NCI-H1417 treated with DMSO at 0.1 percent for 48 hours (cell line): ENCODE measurements at regions not wholly inside any gene's neighbourhood (a gene's known extent, or its start where the extent isn't known, plus 50 kb on each side); places are given as distances from the start of the nearest gene placed in this dataset.
"Not testable (repeated sequence)": the region's sequence is repeated elsewhere in the genome, so short reads cannot be mapped to it uniquely, and the experiment has no call there.

Experiments used
- DNase-seq: peaks from one replicate; lab custom pipeline; 2025; lab: John Stamatoyannopoulos, UW

DNA sequence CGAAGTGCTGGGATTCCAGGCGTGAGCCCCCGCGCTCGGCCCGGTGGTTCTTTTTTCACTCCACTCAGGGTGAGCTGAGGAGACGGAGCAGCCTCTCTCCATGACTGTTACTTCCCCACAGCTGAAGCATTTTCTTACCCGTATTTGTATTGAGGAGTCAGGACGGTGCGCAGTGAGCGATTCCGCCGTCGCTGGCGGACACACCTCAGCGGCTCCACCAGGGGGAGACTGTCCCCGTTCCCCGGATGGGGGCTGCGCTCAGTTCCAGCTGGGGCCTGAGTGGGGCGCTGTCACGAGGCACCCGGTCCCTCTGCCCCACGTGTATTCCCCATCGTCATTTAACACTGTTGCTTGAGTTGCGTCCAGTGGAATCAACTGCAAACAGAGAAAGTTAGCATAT lies 844.0 kb upstream of the FRG1 start:
- DNase-seq: no peak

DNA sequence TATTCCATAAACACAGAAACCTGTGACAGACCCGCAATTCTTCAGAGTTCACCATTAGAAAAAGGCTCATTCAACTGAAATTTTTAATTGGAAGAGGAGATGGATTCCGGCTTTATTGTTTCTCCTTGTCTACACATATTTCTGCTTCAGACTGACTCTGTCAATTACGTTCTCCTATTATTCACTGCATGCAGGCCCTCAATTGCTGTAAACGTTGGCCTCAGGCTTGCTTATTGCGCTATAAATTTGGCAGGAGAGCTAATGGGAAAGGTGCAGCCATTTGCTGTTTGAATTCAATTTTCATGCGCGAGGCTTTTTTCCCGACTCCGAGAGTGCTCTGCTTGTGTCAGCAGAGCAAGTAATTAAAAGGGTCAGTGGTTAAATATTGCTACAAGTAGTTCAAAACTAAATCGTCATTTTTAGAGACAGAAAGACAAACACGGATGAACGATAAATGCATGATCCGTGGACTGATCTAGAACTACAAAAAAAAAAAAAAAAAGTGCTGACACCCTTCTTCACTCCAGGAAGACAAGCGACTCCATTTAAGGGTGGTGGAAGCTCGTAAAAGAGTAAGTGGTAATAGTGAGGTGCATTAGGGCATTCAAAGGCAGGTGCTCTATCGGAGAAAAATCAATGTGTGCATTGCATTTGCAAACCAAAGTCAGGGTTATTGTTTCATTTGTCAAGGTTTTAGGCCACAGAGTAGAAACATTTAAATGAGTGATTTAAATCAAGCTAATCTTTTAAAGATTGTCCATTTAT lies 841.6 kb upstream of the FRG1 start:
- no peak for DNase-seq

DNA sequence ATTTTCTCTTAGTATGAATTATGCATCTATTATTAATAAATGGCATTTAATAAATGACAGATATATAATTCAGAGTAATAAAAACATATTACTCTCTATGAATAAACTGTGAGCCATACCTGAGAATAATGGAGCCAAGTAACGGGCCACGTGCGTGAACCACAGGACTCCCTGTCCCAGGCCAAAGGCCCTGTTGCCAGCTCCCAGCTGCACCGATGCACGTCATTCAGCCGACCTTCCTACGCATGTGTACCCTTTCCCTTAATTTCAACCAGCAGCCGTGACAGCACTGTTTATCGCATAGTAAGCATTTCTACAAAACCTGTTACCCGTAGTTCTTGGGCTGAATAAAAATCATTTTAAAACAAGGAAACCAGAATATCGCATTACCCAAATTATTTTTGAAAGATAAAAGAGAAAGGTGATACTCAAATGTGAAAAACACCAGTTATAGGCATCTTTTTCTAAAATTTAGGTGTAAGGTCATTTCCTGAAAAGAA lies 827.2 kb upstream of the FRG1 start:
- no peak for DNase-seq

DNA sequence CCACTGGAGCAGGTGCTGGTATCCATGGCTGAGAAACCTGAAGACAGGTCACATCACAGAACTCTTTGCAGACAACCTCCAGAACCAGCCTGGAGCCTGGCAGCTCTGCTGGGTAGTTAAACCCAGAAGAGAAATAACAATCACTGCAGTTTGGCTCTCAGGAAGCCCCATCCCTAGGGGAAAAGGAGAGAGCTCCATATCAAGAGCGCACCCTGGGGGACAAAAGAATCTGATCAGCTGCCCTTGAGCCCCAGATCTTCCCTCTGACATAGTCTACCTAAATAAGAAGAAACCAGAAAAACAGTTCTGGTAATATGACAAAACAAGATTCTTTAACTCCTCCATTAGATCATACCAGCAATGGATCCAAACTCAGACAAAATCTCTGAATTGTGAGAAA lies 823.2 kb upstream of the FRG1 start:
- DNase-seq: no peak

DNA sequence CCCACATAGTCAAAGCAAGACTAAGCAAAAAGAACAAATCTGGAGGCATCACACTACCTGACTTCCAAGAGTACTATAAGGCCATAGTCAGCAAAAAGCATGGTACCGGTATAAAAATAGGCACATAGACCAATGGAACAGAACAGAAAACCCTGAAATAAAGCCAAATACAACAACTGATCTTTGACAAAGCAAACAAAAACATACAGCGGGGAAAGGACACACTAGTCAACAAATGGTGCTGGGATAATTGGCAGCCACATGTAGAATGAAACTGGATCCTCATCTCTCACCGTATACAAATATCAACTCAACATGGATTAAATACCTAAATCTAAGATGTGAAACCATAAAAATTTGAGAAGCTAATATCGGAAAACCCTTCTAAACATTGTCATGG lies 819.3 kb upstream of the FRG1 start:
- no peak for DNase-seq

DNA sequence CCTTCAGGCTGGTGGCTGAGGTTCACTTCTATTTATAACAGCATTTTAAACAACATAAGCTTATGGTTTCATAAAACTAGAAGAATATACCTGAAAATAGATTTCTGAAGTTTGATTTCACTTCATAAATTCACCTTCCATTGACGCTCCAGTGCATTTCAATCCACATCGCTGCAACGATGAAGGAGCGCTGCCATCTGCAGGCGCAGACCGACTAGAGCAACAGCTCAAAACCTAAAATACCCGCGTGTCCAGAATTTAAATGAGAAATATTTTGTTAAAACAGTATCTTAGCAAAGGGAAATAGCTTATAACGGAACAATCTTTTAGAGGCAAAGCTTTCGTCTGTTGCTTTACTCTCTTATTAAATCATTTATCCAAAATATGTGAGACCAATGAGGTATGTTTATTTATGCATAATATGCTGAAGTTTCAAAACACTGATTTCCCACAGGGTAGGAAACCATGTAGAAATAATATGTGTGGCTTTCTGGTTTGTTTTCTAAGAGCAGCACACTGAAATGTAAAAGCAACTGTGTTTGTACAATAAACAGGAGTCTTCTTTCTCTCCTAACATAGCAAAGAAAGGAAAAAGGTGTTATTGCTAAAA lies 816.4 kb upstream of the FRG1 start:
- DNase-seq: no peak

DNA sequence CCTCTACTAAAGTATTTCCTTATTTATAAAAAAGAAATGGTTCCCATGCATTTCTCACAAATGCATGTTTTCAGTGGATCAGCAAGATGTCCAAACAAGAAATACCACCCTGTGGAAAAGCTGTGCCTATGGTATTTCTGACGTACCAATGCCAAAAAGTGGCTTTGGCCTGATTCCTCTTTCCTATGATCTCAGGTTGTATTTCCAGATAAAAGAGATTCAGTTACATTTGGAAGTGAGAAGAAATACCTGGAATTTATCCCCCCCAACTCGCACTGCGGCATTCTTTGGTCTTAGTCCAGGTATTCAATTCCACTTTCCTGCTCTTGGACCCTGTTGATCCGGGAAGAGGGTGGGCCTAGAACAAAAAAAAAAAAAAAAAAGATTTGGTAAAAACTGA lies 815.9 kb upstream of the FRG1 start:
- DNase-seq: no peak

DNA sequence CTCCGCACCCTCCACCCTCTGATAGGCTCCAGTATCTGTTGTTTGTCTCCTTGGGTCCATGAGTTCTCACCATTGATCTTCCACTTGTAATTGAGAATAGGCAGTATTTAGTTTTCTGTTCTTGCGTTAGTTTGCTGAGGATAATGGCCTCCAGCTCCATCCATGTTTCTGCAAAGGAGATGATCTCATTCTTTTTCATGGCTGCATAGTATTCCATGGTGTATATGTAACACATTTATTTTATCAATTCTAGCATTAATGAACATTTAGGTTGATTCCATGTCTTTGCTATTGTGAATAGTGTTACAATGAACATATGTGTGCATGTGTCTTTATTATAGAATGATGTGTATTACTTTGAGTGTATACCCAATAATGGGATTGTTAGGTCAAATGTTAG lies 814.6 kb upstream of the FRG1 start:
- DNase-seq: no peak

DNA sequence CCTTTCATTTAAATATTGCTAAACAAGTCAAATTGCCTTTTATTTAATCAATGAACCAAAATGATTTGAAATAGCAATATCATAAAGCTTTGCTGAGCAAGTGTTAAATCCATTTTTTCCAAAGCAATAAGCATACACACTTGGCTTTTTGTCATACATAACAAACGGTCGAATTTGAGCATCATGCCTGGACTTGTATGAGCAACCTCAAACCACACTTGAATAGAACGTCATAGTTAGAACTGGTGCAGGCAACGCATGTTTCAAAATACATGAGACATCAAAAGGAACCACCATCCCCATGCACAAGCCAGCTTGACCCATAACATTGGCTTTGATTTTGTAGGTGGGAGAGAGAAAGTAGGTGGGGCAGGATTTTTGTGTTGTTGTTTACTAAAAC lies 812.3 kb upstream of the FRG1 start:
- no peak for DNase-seq

DNA sequence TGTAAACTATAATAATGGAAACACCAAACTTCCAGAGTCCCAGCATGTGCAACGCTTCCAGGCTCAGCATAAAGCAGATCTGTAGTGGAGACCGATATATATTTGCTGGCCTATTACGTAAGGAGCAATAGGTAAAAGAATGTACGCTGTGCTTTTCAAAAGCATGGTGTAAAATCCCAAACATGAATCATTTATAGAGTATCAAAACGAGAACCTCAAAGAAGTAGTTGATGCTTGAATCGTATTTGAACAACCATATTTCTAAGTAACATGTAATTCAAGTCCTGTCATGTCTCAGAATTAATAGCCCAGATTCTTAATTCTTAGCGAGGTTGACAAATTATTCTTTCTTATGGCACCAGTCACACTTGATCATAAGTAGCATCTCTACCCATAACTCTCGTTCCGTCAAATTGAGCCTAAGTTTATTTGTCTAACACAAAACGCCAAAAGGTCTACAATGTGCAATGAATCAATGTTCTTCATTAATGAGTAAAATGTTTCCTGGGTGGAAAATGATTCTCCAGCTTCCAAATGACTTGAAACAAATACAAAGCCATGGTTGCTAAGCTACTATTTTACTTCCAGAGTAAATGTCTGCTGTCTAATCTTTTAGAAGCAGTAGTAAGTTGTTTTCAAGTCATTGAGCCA lies 811.5 kb upstream of the FRG1 start:
- DNase-seq: no peak

DNA sequence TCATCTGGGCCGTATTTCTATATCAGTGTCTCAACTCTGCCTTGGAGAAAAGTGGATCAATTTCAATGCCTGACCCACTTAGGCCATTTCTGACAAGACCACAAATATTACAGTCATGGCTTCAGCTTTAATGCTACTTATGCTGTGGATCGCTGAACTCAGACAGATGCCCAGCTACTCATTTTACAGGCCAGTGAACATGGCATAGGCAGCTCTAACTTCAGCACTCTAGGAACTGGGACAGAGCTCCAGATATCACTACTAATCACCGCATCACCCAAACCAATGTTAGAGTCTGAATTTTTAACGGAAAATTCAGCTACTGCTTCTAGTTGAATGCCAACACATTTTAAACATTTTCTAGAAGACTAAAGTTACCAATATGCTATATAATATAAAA lies 809.6 kb upstream of the FRG1 start:
- DNase-seq: no peak

DNA sequence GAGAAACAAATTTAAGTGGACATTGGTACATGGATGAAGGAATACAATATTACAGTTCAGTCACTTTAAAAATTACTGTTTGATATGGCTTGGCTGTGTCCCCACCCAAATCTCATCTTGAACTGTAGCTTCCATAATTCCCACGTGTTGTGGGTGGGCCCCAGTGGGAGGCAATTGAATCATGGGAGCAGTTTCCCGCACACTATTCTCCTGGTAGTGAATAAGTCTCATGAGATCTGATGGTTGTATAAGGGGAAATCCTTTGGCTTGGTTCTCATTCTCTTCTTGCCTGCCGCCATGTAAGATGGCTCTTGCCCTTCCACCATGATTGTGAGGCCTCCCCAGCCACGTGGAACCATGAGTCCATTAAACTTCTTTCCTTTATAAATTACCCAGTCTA lies 804.2 kb upstream of the FRG1 start:
- DNase-seq: no peak

DNA sequence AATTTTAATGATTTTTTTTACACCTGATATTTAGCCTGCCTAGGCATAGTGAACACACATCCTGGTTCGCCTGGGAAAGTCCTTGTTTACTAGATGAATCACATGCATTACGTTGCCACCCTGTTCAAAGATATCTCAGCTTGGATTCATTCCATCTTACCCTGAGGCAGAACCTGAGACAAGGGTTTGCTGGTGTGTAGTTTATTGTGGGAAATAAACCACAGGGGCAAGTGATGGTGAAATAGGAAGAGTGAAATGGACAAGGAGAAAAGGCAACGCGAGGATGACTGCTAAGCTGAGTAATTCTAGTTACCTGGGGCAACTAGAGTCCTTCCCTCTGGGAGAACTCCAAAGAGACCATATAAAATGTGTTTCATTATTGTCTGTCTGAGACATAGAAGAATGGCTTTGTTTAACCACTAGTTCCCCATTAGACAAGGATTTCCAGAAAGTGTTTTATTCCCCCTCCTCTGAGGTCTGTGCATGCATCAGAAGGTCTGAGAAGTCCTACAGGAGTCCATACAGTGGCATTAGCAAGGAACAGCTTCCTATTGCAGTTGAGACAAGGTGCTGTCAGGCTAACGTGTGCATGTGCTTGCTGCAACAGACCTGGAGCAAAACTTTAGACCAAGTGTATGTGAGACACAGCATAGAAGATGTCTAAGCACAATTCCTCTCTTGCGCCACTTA lies 797.3 kb upstream of the FRG1 start:
- DNase-seq: no peak

DNA sequence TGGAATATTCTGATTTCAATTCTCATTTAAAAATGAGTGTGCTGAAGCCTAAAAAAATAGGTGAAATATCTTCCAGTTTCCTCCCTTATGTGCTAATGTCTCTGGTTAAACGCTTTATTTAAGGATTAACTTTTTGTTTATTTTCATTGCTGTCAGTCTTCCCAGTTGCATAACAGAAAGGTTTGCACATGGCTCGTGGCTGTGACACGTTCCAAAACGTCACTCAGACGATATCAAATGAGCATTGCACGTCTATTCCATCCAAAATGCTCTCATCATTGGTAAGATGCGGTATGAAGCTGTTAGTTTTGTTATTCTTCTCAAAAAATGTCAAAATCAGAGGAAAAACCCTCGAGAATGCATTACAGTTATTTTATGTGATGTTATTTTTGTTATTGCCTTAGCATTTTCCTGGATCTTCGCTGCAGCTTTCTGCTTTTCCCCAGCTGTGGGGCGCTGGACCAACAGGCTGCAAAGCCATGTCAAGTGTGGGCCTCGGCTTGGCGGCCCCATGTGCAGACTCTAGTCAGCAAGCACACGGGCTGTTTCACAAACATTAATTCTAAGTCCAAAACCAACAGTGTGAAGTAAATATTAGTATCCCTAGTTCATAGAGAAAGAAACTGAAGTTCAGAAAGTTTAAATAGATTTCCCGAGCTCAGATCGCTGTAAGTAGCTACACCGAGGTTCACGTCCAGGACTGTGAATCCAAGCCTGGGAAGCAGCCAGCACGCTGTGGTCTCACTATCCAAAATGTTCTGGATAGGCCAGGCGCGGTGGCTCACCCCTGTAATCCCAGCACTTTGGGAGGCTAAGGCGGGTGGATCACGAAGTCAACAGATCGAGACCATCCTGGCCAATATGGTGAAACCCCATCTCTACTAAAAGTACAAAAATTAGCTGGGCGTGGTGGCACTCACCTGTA lies 793.4 kb upstream of the FRG1 start:
- DNase-seq: no peak

DNA sequence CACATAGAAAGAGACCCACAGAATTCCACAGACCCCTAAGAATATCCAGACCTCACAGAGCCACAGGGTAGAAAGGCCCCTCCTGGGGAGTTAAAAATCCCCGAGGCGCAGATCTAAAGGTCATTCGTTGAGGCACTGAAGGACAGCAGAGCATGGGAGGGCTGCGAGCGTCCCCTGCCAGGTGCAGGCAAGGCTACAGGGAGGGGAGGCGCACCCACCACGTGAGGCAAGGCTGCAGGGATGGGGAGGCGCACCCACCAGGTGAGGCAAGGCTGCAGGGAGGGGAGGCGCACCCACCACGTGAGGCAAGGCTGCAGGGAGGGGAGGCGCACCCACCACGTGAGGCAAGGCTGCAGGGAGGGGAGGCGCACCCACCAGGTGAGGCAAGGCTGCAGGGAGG lies 785.6 kb upstream of the FRG1 start:
- DNase-seq: not testable (repeated sequence)

DNA sequence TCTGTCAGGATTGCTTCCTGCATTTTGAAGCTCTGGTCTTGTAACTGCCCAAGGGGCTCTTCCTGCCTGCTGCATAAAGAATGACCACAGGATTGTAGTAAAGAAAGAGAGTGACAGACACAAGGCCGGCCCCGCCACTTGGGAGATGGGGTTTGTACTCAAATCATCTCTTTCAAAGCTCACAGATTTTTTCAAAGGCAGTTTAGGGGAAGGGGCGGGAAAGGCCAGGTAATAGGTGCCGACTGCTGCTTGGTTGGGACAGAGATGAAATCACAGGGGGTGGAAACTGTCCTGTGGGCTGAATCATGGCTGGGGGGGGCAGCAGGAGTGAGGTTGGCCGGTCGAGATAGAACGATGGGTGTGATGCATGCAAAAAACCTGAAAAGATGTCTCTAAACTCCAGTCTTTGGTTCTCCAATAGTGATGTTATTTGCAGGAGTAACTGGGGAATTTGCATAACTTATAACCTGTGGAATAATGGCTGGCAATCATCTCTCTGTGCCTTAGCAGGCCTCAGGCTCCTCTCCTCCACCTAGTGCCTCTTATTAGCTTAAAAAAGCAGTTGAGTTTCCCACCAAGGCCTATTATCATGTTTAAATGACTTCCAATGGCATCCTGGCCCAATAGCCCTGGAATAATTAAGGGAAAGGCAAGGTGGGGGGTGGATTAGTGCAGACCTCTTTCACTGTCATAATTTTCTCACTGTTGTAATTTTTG lies 778.4 kb upstream of the FRG1 start:
- DNase-seq: no peak

DNA sequence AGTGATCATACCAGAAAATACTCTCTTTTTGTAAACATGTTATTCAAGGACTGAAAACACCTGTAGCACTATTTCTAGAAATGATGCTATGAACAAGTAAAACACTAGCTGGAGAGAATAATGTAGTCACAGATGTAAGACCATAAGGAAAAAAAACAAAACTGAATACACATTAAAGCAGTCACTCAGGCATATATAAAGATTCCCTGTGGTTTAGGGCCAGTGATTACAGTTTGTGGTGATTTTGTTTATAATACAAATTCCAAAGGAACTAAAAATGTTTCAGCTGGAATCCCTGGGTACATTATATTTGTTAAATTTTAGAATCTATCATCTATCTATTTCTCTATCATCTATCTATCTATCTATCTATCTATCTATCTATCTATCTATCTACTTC lies 777.8 kb upstream of the FRG1 start:
- DNase-seq: no peak

DNA sequence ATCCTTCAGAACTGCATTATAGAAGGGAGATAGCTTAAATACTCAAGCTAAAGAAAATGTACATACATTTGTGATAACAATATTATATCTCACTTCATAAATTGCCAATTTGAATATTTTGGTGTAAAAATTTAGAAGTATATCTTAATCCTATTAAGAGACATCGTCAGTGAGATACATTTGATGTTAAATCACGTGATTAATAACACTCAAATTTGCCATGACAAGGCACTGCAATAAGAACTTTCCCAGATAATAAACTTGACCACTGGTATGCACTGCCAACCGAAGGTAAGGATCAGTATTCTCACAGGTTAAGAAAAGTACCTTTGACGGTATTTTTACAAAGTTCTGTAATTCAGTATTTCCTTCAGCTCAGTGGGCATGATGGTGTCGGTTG lies 764.7 kb upstream of the FRG1 start:
- no peak for DNase-seq

DNA sequence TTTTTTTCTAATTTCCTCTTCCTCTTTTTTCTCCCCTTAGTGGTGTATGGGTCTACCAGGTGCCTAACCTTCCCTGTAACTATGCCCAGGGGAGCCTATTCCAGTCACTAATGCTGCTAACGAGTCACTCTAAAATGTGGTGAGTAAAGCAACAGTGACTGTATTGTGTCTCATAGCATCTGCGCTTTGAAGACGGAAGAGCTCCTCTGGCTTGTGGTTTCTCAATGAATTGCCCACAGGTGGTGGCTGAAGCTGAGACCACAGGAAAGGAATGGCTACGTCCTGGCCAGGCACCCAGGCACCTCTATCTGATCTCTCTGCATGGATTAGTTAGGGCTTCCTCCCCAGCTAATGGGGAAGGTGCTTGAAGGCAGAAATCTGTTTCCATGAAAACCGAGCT lies 763.5 kb upstream of the FRG1 start:
- DNase-seq: no peak

DNA sequence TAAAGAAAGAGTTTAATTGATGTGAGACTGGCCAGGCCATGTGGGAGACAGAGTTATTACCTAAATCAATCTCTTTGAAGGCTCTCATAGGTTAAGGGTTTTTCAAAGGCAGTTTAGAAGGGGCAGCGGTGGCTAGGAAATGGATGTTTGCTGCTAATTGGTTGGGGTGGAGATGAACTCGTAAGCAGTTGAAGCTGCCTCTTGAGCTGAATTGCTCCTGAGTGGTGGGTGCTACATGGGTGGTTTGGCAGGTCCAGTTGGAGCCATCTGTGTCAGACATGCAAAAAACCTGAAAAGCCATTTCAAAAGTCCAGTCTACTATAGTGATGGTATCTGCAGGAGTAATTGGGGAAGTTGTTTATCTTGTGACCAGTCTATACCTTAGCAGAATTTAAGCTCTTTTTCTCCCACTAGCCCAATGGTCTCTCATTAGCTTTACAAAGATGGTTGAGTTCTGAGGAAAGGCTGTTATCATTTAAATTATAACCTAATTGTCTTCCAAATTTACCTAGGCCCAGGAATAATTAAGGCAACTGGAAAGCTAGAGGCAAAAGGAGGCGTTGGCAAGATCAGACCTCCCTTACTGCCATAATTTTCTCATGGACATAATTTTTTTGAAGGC lies 762.4 kb upstream of the FRG1 start:
- DNase-seq: no peak
